Mucosa of descending colon (tissue), 3 donors: ENCODE measurements at regions not wholly inside any gene's neighbourhood (a gene's known extent, or its start where the extent isn't known, plus 50 kb on each side); places are given as distances from the start of the nearest gene placed in this dataset.
"Not testable (repeated sequence)": the region's sequence is repeated elsewhere in the genome, so short reads cannot be mapped to it uniquely, and the experiment has no call there.

Experiments
- ATAC-seq: fragments of 200-7000 bp; cut with Tn5 transposase; one replicate; pipeline ENCODE4 v1.9.1; 2020; ENCODE audit warnings: mild to moderate bottlenecking, moderate library complexity
- DNase-seq, 3 donors: peaks; one replicate each; pipeline ENCODE4 v3.0.0-alpha.2; 2020
- H3K36me3 ChIP-seq: fragments of 200-600 bp; one replicate; pipeline ENCODE4 v1.8.0; 2021; ENCODE audit warnings: low read depth, mild to moderate bottlenecking
- H3K4me1 ChIP-seq: fragments of 200-600 bp; one replicate; pipeline ENCODE4 v1.8.0; 2021; ENCODE audit warnings: low read depth, mild to moderate bottlenecking
- H3K4me3 ChIP-seq: fragments of 200-600 bp; one replicate; pipeline ENCODE4 v1.8.0; 2021; ENCODE audit warnings: mild to moderate bottlenecking
- H3K9me3 ChIP-seq: fragments of 200-600 bp; one replicate; pipeline ENCODE4 v1.8.0; 2021; ENCODE audit warnings: mild to moderate bottlenecking
- CTCF ChIP-seq: fragments of 200-600 bp; IDR thresholded peaks from one replicate; pipeline ENCODE4 v1.8.0; 2022; ENCODE audit warnings: antibody characterized with exemption, mild to moderate bottlenecking
- intact Hi-C, 2 donors: fragments of 100-400 bp; cut with DNase I in 1 of 2; cut with micrococcal nuclease in 1 of 2; formaldehyde crosslinking; loops; one replicate each; pipeline versions ENCODE4 v1.11.0 to v1.11.1; 2022; cut with DNase I, micrococcal nuclease
- donor health status: DM: no; HTN: no; CAD: no; lungs with moderate emphysema.
- donor health status: DM: no; HTN: no; CAD: no.
- donor health status: DM: no; HTN: yes; CAD: no.

- TF ChIP-seq CTCF: no peak
- DNase-seq (no peak), ATAC-seq (no peak)
- no peaks in the 10 kb centered on the region for H3K9me3 ChIP-seq
- H3K4me3 ChIP-seq: no peak overlapping the region
- no peaks in the 10 kb centered on the region for H3K36me3 ChIP-seq
- intact Hi-C loops: no loop called here
- H3K4me1 ChIP-seq: no peaks in the 10 kb centered on the region
These were observed 167.1 kb downstream of the ZNF648 start for GRCh38 chr1:181894439-181894859.

- DNase-seq (no peak), ATAC-seq (no peak)
- H3K4me1 ChIP-seq: no peaks in the 10 kb centered on the region
- intact Hi-C loops: no loop called here
- H3K9me3 ChIP-seq: no peaks in the 10 kb centered on the region
- no peaks in the 10 kb centered on the region for H3K36me3 ChIP-seq
- no peak for TF ChIP-seq CTCF
- H3K4me3 ChIP-seq: no peak overlapping the region
These were observed 167.6 kb downstream of the ZNF648 start for GRCh38 chr1:181893937-181894336.

- ATAC-seq, H3K4me3 ChIP-seq, DNase-seq, H3K36me3 ChIP-seq, intact Hi-C loops, H3K4me1 ChIP-seq, H3K9me3 ChIP-seq: not testable (repeated sequence)
These were observed 168.4 kb downstream of the ZNF648 start for GRCh38 chr1:181893150-181893549.

GRCh38 chr1:181872562-181872961 lies 188.9 kb downstream of the ZNF648 start:
- Histone ChIP-seq H3K4me1 (no peaks in the 10 kb centered on the region), H3K9me3 (no peaks in the 10 kb centered on the region), H3K4me3 (no peak overlapping the region), H3K36me3 (no peaks in the 10 kb centered on the region)
- intact Hi-C loops: no loop called here
- DNase-seq (no peak), ATAC-seq (no peak)
- no peak for TF ChIP-seq CTCF

- Histone ChIP-seq H3K4me3 (no peak overlapping the region), H3K4me1 (no peaks in the 10 kb centered on the region), H3K9me3 (peaks cover 5% of the 10 kb centered on the region), H3K36me3 (no peaks in the 10 kb centered on the region)
- intact Hi-C loops: no loop called here
- ATAC-seq: no peak
- DNase-seq: no peak
- no peak for TF ChIP-seq CTCF
These were observed 197.8 kb downstream of the ZNF648 start for GRCh38 chr1:181863736-181864135.

GRCh38 chr1:181863006-181863405 lies 198.5 kb downstream of the ZNF648 start:
- H3K4me1 ChIP-seq: no peaks in the 10 kb centered on the region
- no peaks in the 10 kb centered on the region for H3K36me3 ChIP-seq
- no peak overlapping the region for H3K4me3 ChIP-seq
- peaks cover 5% of the 10 kb centered on the region for H3K9me3 ChIP-seq
- ATAC-seq (no peak), DNase-seq (no peak)
- intact Hi-C loops: no loop called here
- no peak for TF ChIP-seq CTCF
